Ectodermal cell (in vitro differentiated cells): ENCODE measurements at regions not wholly inside any gene's neighbourhood (a gene's known extent, or its start where the extent isn't known, plus 50 kb on each side); places are given as distances from the start of the nearest gene placed in this dataset.
"Not testable (repeated sequence)": the region's sequence is repeated elsewhere in the genome, so short reads cannot be mapped to it uniquely, and the experiment has no call there.

Source experiments
- H3K27ac ChIP-seq: 2 replicates; pipeline ENCODE4 v1.7.0; 2013; ENCODE audit warnings: mild to moderate bottlenecking, low read depth, low read length; ENCODE audit not compliant: insufficient read depth, poor library complexity, severe bottlenecking
- H3K27me3 ChIP-seq: 2 replicates; pipeline ENCODE4 v1.7.0; 2013; ENCODE audit warnings: mild to moderate bottlenecking, low read length; ENCODE audit not compliant: insufficient read depth, control insufficient read depth, poor library complexity, severe bottlenecking
- H3K36me3 ChIP-seq: one replicate; pipeline ENCODE4 v1.7.0; 2013; ENCODE audit warnings: low read length; ENCODE audit not compliant: control insufficient read depth, insufficient read depth
- H3K4me1 ChIP-seq: one replicate; pipeline ENCODE4 v1.7.0; 2013; ENCODE audit warnings: low read length; ENCODE audit not compliant: control insufficient read depth, insufficient read depth
- H3K4me3 ChIP-seq: 2 replicates; pipeline ENCODE4 v1.7.0; 2013; ENCODE audit warnings: low read depth, low read length, control low read depth; ENCODE audit not compliant: insufficient read depth
- H3K9me3 ChIP-seq: 2 replicates; pipeline ENCODE4 v1.7.0; 2013; ENCODE audit warnings: mild to moderate bottlenecking, low read length, moderate library complexity; ENCODE audit not compliant: control insufficient read depth
- WGBS, 2 experiments: methylation state at CpG; one replicate each; pipeline ENCODE4 v1.1.7; 2013; ENCODE audit warnings: missing lambda C conversion rate in 2 of 2; 5-methylcytosine and 5-hydroxymethylcytosine counted together

DNA sequence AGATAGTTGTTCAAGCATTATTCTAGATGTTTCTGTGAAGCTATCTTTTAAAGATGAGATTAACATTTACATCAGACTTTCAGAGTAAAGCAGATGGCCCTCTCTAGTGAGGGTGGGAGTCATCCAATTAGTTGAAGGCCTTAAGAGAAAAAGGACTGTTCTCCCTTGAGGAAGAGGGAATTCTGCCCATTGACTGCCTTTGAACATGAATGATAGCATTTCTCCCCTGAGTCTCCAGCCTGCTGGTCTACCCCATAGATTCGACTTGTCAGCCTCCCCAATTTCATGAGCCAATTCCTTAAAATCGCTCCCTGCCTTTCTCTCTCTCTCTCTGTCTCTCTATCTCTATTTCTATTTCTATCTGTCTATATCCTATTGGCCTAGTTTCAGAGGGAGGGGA lies 115.5 kb downstream of the EBLN2 start:
- 88 to 94% methylated on average over 2 of the region's 2 CpGs for WGBS, 2 experiments

DNA sequence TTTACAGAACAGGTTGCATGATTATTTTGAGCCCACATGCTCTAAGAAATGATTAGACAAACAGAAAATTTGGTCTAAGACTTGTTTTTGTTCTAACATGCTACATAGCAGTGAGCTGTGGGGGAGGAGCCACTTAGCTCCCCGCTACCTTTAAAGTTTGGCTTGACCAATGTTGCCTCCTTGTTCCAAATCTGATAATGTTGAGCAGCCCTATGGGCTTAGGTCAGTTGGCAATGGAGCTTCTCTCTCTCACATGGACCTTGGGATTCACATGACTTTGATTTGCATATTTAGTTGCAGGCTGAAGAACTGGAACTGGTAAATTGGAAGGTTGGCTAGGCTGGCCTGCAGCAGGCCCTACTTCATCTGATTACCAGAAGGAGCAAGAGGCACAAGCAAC lies 116.4 kb downstream of the EBLN2 start:
- no peaks in the 10 kb centered on the region for H3K27me3 ChIP-seq
- H3K27ac ChIP-seq = no peak overlapping the region
- no peaks in the 10 kb centered on the region for H3K9me3 ChIP-seq
- no peak overlapping the region for H3K4me3 ChIP-seq
- WGBS, 2 experiments = 96 to 98% methylated on average over 1 of the region's 1 CpG
- no peaks in the 10 kb centered on the region for H3K36me3 ChIP-seq
- no peaks in the 10 kb centered on the region for H3K4me1 ChIP-seq

More for the DNA sequence above, 115.5 kb downstream of the EBLN2 start:
- Histone ChIP-seq H3K27me3 (no peaks in the 10 kb centered on the region), H3K36me3 (no peaks in the 10 kb centered on the region), H3K4me3 (no peak overlapping the region), H3K4me1 (no peaks in the 10 kb centered on the region), H3K9me3 (no peaks in the 10 kb centered on the region), H3K27ac (no peak overlapping the region)

DNA sequence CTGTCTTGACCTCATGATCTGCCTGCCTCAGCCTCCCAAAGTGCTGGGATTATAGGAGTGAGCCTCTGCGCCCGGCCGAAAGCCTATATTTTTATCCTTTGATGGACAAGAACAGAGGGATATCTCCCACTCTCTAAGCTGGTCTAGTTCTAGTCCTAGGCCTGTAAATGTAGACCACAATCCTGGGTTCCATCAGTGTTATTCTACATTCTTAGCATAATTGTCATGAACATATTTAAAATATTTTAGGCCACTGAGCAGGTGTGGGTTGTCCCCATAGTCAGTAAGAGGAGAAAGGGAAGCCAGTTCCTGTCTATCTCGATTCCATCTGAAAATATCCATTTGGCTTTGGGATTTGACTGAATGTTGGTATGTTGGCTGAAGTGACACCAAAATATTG lies 118.1 kb downstream of the EBLN2 start:
- H3K36me3 ChIP-seq = no peaks in the 10 kb centered on the region
- 92 to 95% methylated on average over 4 of the region's 4 CpGs for whole genome bisulfite sequencing, 2 experiments
- H3K27me3 ChIP-seq = no peaks in the 10 kb centered on the region
- no peak overlapping the region for H3K4me3 ChIP-seq
- no peaks in the 10 kb centered on the region for H3K4me1 ChIP-seq
- H3K9me3 ChIP-seq = no peaks in the 10 kb centered on the region
- no peak overlapping the region for H3K27ac ChIP-seq

DNA sequence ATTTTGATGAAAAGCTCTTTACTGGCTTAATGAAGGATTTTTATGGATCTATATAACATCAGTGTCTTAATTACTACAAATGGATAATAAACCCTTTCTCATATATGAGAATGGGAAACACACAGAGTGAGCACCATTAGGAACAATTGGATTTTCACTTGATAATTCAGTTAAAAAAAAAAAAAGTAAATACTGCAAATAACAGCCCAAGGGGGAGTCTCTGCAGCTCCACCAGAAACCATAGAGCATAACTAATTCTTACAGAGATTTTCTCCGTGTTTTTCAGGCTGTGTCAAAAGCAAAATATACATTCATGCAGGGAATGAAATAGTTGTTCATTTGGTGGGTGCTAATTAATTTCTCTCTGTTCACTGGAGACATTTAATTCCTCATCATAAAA lies 125.3 kb downstream of the EBLN2 start:
- no peaks in the 10 kb centered on the region for H3K4me1 ChIP-seq
- no peaks in the 10 kb centered on the region for H3K27me3 ChIP-seq
- no peaks in the 10 kb centered on the region for H3K36me3 ChIP-seq
- 83 to 100% methylated on average over 1 of the region's 1 CpG for WGBS, 2 experiments
- H3K27ac ChIP-seq = no peak overlapping the region
- no peak overlapping the region for H3K4me3 ChIP-seq
- H3K9me3 ChIP-seq = no peaks in the 10 kb centered on the region

DNA sequence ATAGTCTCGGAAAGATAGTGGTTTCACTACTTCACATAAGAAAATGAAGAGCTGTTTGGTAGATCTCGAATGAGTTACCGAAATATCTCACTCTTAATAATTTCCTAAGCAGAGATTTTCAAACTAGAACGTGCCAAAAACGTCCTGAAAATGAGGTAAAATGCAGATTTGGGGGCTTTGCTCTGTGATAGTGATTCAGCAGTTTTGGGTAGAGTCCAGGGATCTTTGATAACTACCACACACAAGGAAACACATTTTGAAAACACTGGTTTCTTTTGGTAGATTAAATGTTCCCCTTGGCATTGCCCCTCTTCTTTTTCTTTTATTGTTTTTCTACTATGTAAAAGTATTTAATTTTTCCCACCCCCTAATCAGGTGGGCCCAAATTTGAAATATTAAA lies 125.9 kb downstream of the EBLN2 start:
- WGBS, 2 experiments = 93 to 95% methylated on average over 5 of the region's 5 CpGs
- no peaks in the 10 kb centered on the region for H3K4me1 ChIP-seq
- H3K36me3 ChIP-seq = no peaks in the 10 kb centered on the region
- H3K27me3 ChIP-seq = no peaks in the 10 kb centered on the region
- H3K27ac ChIP-seq = no peak overlapping the region
- no peak overlapping the region for H3K4me3 ChIP-seq
- H3K9me3 ChIP-seq = no peaks in the 10 kb centered on the region

DNA sequence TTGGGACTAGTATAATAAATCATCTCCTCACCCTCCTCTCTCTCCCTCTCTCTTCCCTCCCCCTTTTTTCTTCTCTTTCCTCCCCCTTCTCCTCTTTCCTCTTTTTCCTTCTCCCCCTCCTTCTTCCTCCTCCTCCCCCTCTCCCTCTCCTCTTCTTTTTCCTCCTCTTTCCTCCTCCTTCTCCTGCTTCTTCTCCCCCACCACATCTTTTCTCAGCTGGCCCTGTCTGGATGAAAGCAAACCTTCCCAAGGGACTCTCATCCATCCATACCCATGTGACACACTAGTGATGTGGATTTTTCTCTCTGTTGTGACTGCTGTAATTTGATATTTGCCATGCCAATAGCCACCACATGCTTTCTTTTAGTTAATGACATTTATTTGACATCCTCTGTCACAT lies 127.2 kb downstream of the EBLN2 start:
- H3K9me3 ChIP-seq = no peaks in the 10 kb centered on the region
- H3K27me3 ChIP-seq = no peaks in the 10 kb centered on the region
- no peaks in the 10 kb centered on the region for H3K36me3 ChIP-seq
- no peaks in the 10 kb centered on the region for H3K4me1 ChIP-seq
- no peak overlapping the region for H3K27ac ChIP-seq
- H3K4me3 ChIP-seq = no peak overlapping the region

DNA sequence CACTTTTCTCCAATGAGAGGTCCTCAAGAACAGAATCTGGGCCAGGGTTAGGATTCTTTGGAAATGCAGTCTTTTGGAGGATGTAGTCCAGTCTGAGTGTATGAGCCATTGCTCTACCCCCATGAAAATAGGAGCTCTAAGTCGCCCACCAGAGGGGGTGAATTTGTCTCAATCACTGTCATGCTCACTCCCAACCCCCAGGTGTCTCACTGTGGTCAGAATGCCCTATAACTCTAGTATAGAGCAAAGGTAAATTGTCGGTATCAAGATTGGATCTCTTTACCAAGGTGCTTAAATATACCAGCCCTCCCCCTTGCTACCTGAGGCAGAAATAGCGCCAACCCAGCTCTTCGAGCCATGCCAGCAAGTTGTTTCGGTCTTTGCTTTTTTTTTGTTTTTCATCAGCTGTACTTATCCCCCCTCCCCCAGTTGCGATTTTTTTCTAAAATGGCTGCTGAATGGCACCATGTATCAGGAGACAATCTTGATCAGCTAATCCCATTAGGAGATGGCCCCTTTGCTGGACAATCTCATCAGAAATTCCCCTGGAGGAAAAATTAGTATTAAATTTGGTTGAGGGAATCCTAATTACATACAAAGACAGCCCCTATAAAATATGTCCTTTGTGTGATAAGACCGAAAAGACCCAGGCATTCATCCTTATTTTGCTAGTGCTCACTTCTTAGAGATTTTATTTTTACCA lies 130.7 kb downstream of the EBLN2 start:
- Histone ChIP-seq H3K27ac (no peak overlapping the region), H3K4me1 (no peaks in the 10 kb centered on the region), H3K36me3 (no peaks in the 10 kb centered on the region), H3K27me3 (no peaks in the 10 kb centered on the region), H3K9me3 (no peaks in the 10 kb centered on the region), H3K4me3 (no peak overlapping the region)
- 78 to 84% methylated on average over 6 to 7 of the region's 7 CpGs for WGBS, 2 experiments

- not testable (repeated sequence) for H3K4me1 ChIP-seq, H3K4me3 ChIP-seq, H3K27ac ChIP-seq, H3K36me3 ChIP-seq, H3K27me3 ChIP-seq, H3K9me3 ChIP-seq
- 91 to 94% methylated on average over 5 of the region's 5 CpGs for WGBS, 2 experiments
These were observed 132.5 kb downstream of the EBLN2 start for GRCh38 chr3:73193943-73194342.

GRCh38 chr3:73197187-73197586 lies 135.7 kb downstream of the EBLN2 start:
- H3K36me3 ChIP-seq = no peaks in the 10 kb centered on the region
- no peak overlapping the region for H3K27ac ChIP-seq
- WGBS, 2 experiments = 95 to 98% methylated on average over 5 of the region's 5 CpGs

GRCh38 chr3:73203101-73203500 lies 141.6 kb downstream of the EBLN2 start:
- no peaks in the 10 kb centered on the region for H3K36me3 ChIP-seq
- no peaks in the 10 kb centered on the region for H3K27me3 ChIP-seq
- WGBS, 2 experiments = 84 to 88% methylated on average over 2 of the region's 2 CpGs
- no peaks in the 10 kb centered on the region for H3K9me3 ChIP-seq
- no peak overlapping the region for H3K27ac ChIP-seq
- no peak overlapping the region for H3K4me3 ChIP-seq
- peaks cover 18% of the 10 kb centered on the region for H3K4me1 ChIP-seq

More at GRCh38 chr3:73197187-73197586, 135.7 kb downstream of the EBLN2 start:
- Histone ChIP-seq H3K9me3 (no peaks in the 10 kb centered on the region), H3K27me3 (no peaks in the 10 kb centered on the region), H3K4me1 (peaks cover 18% of the 10 kb centered on the region), H3K4me3 (no peak overlapping the region)

DNA sequence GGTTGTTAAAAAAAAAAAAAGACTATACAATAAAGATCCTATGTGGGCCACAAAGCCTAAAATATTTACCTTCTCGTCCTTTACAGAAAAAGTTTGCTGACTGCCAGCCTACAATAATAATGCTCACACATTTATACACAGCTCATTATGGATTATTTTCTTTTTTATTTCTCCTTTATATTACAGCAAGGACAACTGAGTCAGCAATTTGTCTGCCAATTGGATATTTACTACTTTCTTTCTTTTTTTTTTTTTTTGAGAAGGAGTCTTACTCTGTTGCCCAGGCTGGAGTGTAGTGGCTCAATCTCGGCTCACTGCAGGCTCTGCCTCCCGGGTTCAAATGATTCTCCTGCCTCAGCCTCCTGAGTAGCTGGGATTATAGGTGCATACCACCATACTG lies 142.2 kb downstream of the EBLN2 start:
- 84 to 95% methylated on average over 3 of the region's 3 CpGs for WGBS, 2 experiments
- Histone ChIP-seq H3K9me3 (no peaks in the 10 kb centered on the region), H3K27ac (no peak overlapping the region), H3K27me3 (no peaks in the 10 kb centered on the region), H3K36me3 (no peaks in the 10 kb centered on the region), H3K4me1 (peaks cover 18% of the 10 kb centered on the region), H3K4me3 (no peak overlapping the region)
